Adrenal gland (tissue), 5 donors: ENCODE measurements at regions not wholly inside any gene's neighbourhood (a gene's known extent, or its start where the extent isn't known, plus 50 kb on each side); places are given as distances from the start of the nearest gene placed in this dataset.

ENCODE experiments used
- CTCF ChIP-seq, 6 experiments: fragments of 450-650 bp in 4 of 6; fragments of 200-600 bp in 2 of 6; sonication (generic) in 1 of 6; IDR thresholded peaks; 1 replicate in 5 of 6; 2 replicates in 1 of 6; pipeline versions ENCODE4 v1.5.1 to v1.8.0; 2016 to 2021; ENCODE audit warnings: antibody characterized with exemption in 6 of 6, mild to moderate bottlenecking in 2 of 6, moderate library complexity in 1 of 6
- POLR2A ChIP-seq, 2 donors: fragments of 450-650 bp; IDR thresholded peaks; one replicate each; pipeline ENCODE4 v1.6.1; 2017; ENCODE audit warnings: antibody characterized with exemption in 2 of 2, mild to moderate bottlenecking in 2 of 2, moderate library complexity in 1 of 2
- donor health status: DM: no; HTN: no; CAD: no.

DNA sequence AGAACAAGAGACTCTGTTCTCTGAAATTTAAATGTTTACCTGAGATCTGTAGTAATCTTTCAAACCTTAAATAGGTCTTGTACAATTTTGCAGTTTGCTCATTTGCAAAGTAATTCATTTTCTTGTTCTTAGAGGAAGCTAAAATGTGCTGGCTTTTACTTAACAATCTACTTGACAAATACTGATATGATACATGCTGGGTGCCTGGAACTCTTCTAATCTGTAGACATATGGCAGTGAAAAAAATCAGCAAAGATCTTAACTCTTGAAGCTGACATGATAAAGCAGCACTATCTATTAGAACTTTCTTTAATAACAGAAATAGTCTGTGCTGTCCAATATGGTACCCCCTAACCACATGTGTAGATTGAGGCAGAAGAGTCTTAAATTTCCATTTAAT, 1352.8 kb upstream of the SLC39A10 start:
- TF ChIP-seq POLR2A (IDR thresholded peaks at IDR 0.05) (no peak), CTCF (IDR thresholded peaks at IDR 0.05) (no peak)
